ENCODE measurements at regions not wholly inside any gene's neighbourhood (a gene's known extent, or its start where the extent isn't known, plus 50 kb on each side); places are given as distances from the start of the nearest gene placed in this dataset.

DNA sequence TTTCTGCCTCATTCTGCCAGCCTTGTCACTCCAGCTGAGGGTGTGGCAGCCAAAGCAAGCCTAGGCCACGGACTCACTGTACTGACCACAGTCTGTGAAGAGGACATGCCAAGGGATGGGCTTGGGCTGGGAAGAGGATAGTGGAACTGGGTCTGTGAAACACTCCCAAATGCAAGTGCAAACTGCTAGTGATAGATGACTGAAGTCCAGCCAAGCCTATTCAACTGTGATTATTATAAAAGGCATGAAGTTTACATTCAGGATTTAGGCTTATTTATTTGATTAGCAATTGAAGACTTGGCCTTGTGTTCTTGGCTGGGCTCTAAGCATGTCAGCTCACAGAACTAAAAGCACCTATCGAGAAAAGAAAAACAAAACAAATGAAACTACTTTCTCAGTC lies 84.9 kb upstream of the UBE2E1 start:
- Histone ChIP-seq H3K79me2 (ENCODE audit: control insufficient read depth, insufficient read depth, low read length) (no peaks in the 10 kb centered on the region), H3K27me3 (ENCODE audit: control insufficient read depth in 2 of 2, insufficient read depth in 2 of 2, low read length in 2 of 2) (no peaks in the 10 kb centered on the region), H3K4me3 (replicated peaks in 1 of 3; ENCODE audit: insufficient read depth in 1 of 3, low read depth in 1 of 3, low read length in 3 of 3) (no peak overlapping the region), H3K27ac (ENCODE audit: insufficient read depth, low read depth, low read length) (no peak overlapping the region), H3K9me3 (replicated peaks; ENCODE audit: control insufficient read depth, insufficient read depth, low read length) (no peaks in the 10 kb centered on the region), H2AFZ (ENCODE audit: low read depth, low read length) (no peak overlapping the region), H3K9ac (replicated peaks; ENCODE audit: extremely low read depth, insufficient read depth, low read length) (no peak overlapping the region), H3K9me1 (replicated peaks; ENCODE audit: control insufficient read depth, extremely low read depth, insufficient read depth, low read length) (no peaks in the 10 kb centered on the region), H3K4me1 (ENCODE audit: control insufficient read depth, extremely low read depth, insufficient read depth, low read length) (no peaks in the 10 kb centered on the region), H3K4me2 (ENCODE audit: insufficient read depth, low read length) (no peak overlapping the region), H3K36me3 (ENCODE audit: control insufficient read depth in 2 of 2, extremely low read depth in 1 of 2, insufficient read depth in 2 of 2, low read length in 2 of 2) (no peaks in the 10 kb centered on the region), H4K20me1 (replicated peaks; ENCODE audit: control insufficient read depth, extremely low read depth, insufficient read depth, low read length) (no peaks in the 10 kb centered on the region)
- FAIRE-seq = no peak
- DNase-seq (ENCODE audit: low read depth, low spot score) = no peak
- dilution Hi-C loops (cut with MboI; ENCODE audit: extremely low pct_ligation_motif_present, low sequenced_read_pairs) = no loop called here
- no peak for TF ChIP-seq MYC (IDR thresholded peaks at IDR 0.05; ENCODE audit: low read depth, low read length)
- TF ChIP-seq, protein P1, sequence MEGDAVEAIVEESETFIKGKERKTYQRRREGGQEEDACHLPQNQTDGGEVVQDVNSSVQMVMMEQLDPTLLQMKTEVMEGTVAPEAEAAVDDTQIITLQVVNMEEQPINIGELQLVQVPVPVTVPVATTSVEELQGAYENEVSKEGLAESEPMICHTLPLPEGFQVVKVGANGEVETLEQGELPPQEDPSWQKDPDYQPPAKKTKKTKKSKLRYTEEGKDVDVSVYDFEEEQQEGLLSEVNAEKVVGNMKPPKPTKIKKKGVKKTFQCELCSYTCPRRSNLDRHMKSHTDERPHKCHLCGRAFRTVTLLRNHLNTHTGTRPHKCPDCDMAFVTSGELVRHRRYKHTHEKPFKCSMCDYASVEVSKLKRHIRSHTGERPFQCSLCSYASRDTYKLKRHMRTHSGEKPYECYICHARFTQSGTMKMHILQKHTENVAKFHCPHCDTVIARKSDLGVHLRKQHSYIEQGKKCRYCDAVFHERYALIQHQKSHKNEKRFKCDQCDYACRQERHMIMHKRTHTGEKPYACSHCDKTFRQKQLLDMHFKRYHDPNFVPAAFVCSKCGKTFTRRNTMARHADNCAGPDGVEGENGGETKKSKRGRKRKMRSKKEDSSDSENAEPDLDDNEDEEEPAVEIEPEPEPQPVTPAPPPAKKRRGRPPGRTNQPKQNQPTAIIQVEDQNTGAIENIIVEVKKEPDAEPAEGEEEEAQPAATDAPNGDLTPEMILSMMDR (IDR thresholded peaks at IDR 0.05; ENCODE audit: extremely low read depth in 1 of 2, insufficient read depth in 1 of 2, low read depth in 1 of 2, low read length in 2 of 2) = no peak
- no peak for TF ChIP-seq EZH2 (IDR thresholded peaks at IDR 0.05; ENCODE audit: borderline replicate concordance, low read depth, low read length, severe bottlenecking)
- TF ChIP-seq POLR2AphosphoS5 (IDR thresholded peaks at IDR 0.05; ENCODE audit: insufficient read depth, low read depth, low read length) = no peak
- TF ChIP-seq, protein P2, sequence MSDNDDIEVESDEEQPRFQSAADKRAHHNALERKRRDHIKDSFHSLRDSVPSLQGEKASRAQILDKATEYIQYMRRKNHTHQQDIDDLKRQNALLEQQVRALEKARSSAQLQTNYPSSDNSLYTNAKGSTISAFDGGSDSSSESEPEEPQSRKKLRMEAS (IDR thresholded peaks at IDR 0.05; ENCODE audit: insufficient read depth, insufficient read length) = no peak
- no peak for TF ChIP-seq JUN (IDR thresholded peaks at IDR 0.05; ENCODE audit: borderline replicate concordance, insufficient read depth, insufficient read length, low read depth)
- no peak for TF ChIP-seq GATA2 (IDR thresholded peaks at IDR 0.05; ENCODE audit: insufficient read depth, insufficient read length, low read depth, low read length)
- no peak for TF ChIP-seq FOS (IDR thresholded peaks at IDR 0.05; ENCODE audit: borderline replicate concordance, insufficient read depth, low read length)
- TF ChIP-seq POLR2A (IDR thresholded peaks at IDR 0.05; ENCODE audit: low read depth, low read length) = no peak
- BruUV-seq (replicated peaks) = no TSS peak
- intact Hi-C loops (cut with micrococcal nuclease) = no loop called here
- CTCF ChIA-PET = interaction anchor here (1.0 kb wide), 1 partner anchor 54 kb away, joined by 4 read pairs; no protein-coding TSS in a partner anchor
- POLR2A ChIA-PET = no interaction called here

Measured in endothelial cell of umbilical vein (primary cell).